Left lung (tissue), 4 donors: ENCODE measurements at regions not wholly inside any gene's neighbourhood (a gene's known extent, or its start where the extent isn't known, plus 50 kb on each side); places are given as distances from the start of the nearest gene placed in this dataset.

ENCODE experiments used
- ATAC-seq: fragments of 200-7000 bp; cut with Tn5 transposase; one replicate; pipeline ENCODE4 v1.9.1; 2020; ENCODE audit warnings: moderate library complexity
- DNase-seq, 4 donors: peaks; one replicate each; pipeline ENCODE4 v3.0.0-alpha.2; 2013 to 2020
- H3K27ac ChIP-seq, 2 donors: fragments of 200-600 bp; sonication (generic) in 1 of 2; one replicate each; pipeline versions ENCODE4 v1.5.0 to v1.8.0; 2020 to 2021
- H3K27me3 ChIP-seq, 2 donors: fragments of 200-600 bp; sonication (generic) in 1 of 2; one replicate each; pipeline versions ENCODE4 v1.5.0 to v1.8.0; 2020 to 2021
- H3K36me3 ChIP-seq, 2 donors: fragments of 200-600 bp; sonication (generic) in 1 of 2; one replicate each; pipeline versions ENCODE4 v1.5.0 to v1.8.0; 2020 to 2021
- H3K4me1 ChIP-seq, 2 donors: fragments of 200-600 bp; one replicate each; pipeline ENCODE4 v1.8.0; 2021
- H3K4me3 ChIP-seq, 2 donors: fragments of 200-600 bp; sonication (generic) in 1 of 2; one replicate each; pipeline versions ENCODE4 v1.5.0 to v1.8.0; 2020 to 2021; ENCODE audit warnings: mild to moderate bottlenecking in 1 of 2
- H3K9me3 ChIP-seq, 2 donors: fragments of 200-600 bp; sonication (generic) in 1 of 2; one replicate each; pipeline versions ENCODE4 v1.5.0 to v1.8.0; 2020 to 2021
- intact Hi-C, 2 donors: fragments of 100-400 bp; cut with DNase I; formaldehyde crosslinking; loops; one replicate each; pipeline versions ENCODE4 v1.11.2 to v1.14.2; 2022
- TF ChIP-seq, protein P1 (sequence below), 2 donors: fragments of 200-600 bp; sonication (generic) in 1 of 2; IDR thresholded peaks; one replicate each; pipeline versions ENCODE4 v1.5.0 to v1.8.0; 2021; ENCODE audit warnings: antibody characterized with exemption in 2 of 2
- donor health status: DM: no; HTN: yes; CAD: no.
- donor health status: DM: no; HTN: no; CAD: no.

DNA sequence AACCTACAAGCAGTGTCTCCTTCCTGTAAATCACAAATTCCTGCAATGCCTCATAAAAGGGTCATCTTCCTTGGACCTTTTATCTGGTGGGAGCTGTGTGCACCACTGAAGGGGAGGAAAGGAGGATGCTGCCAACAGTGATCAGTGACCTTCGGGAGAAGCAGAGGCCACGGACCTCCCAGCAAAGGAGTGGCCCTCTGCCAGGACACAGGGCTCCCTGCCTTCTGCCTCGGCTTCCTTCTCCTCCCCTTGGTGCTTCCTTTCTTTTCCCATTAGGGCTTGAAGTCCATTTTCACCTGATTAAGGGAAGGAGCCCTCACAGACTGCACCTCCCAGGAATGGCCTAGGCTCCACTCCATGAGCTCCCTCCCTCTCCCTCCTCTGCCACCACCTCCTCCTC is 85.3 kb upstream of the ITGA6 start:
- H3K9me3 ChIP-seq = peaks cover 0 to 17% of the 10 kb centered on the region in 2 donors
- H3K4me1 ChIP-seq = peaks cover 3 to 9% of the 10 kb centered on the region in 2 donors
- no peaks in the 10 kb centered on the region for H3K36me3 ChIP-seq
- no peaks in the 10 kb centered on the region for H3K27me3 ChIP-seq
- DNase-seq (no peak), ATAC-seq (no peak)
- TF ChIP-seq, protein P1, sequence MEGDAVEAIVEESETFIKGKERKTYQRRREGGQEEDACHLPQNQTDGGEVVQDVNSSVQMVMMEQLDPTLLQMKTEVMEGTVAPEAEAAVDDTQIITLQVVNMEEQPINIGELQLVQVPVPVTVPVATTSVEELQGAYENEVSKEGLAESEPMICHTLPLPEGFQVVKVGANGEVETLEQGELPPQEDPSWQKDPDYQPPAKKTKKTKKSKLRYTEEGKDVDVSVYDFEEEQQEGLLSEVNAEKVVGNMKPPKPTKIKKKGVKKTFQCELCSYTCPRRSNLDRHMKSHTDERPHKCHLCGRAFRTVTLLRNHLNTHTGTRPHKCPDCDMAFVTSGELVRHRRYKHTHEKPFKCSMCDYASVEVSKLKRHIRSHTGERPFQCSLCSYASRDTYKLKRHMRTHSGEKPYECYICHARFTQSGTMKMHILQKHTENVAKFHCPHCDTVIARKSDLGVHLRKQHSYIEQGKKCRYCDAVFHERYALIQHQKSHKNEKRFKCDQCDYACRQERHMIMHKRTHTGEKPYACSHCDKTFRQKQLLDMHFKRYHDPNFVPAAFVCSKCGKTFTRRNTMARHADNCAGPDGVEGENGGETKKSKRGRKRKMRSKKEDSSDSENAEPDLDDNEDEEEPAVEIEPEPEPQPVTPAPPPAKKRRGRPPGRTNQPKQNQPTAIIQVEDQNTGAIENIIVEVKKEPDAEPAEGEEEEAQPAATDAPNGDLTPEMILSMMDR (IDR thresholded peaks at IDR 0.05) = no peak
- no peak overlapping the region for H3K4me3 ChIP-seq
- intact Hi-C loops = no loop called here
- H3K27ac ChIP-seq = peak overlapping the region in 1 of 2 donors; percentile 74

DNA sequence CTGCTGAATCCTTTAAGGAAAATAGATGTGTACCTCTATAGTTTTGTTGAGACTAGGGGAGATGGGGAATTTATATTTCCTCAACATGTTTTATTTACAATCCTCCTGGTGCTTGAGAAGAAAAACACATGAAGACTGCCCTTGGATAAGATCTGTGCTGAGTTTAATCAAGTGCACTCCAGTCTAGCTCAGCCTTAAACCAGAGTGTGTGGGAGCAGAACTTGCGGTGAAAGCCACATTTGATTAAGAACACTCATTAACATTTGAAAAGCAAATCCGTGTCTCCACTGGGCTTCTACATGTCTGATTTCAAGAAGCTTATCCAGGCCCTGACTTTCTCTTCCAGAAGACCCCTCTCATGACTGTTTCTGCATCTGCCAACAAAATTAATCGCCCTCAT is 84.8 kb upstream of the ITGA6 start:
- Histone ChIP-seq H3K27me3 (no peaks in the 10 kb centered on the region), H3K4me3 (no peak overlapping the region), H3K36me3 (no peaks in the 10 kb centered on the region), H3K4me1 (peaks cover 3 to 9% of the 10 kb centered on the region in 2 donors), H3K27ac (no peak overlapping the region), H3K9me3 (peaks cover 0 to 17% of the 10 kb centered on the region in 2 donors)
- TF ChIP-seq, protein P1 (IDR thresholded peaks at IDR 0.05) = no peak
- intact Hi-C loops = no loop called here
- no peak for DNase-seq
- peak; percentile 58 for ATAC-seq

GRCh38 chr2:172344159-172344558 is 83.2 kb upstream of the ITGA6 start:
- Histone ChIP-seq H3K27me3 (no peaks in the 10 kb centered on the region), H3K9me3 (peaks cover 0 to 17% of the 10 kb centered on the region in 2 donors), H3K4me3 (no peak overlapping the region), H3K36me3 (no peaks in the 10 kb centered on the region), H3K27ac (no peak overlapping the region), H3K4me1 (peaks cover 3 to 9% of the 10 kb centered on the region in 2 donors)
- DNase-seq (no peak), ATAC-seq (no peak)
- intact Hi-C loops = no loop called here
- TF ChIP-seq, protein P1 (IDR thresholded peaks at IDR 0.05) = no peak

DNA sequence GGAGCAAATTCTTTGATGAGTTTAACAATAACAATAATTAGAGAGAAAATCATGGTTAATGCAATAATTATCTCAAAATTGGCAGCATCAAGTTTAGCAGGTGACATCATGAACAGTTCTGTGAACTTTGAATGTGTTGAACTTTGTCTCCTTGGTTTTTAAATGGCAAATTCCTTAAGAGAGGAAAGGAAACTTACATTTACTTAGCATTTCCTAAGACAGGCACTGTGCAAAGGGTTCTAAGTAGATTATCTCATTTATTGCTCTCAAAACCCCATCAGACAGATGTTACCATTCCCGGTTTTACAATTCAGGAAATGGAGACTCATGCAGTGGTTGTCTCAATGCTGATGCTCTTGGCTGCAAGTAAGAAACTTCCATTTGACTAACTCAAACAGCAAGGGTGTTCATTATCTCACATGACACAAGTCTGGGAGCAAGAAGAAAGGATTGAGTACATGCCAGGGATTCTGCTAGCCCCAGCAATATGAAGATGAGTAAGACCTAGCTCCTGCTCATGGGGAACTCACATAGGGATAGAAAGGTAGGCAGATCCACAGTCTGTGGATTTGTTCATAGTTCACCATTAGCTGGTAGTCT is 81.3 kb upstream of the ITGA6 start:
- H3K27ac ChIP-seq = no peak overlapping the region

GRCh38 chr2:172348555-172349288 is 78.7 kb upstream of the ITGA6 start:
- no peak for ATAC-seq
- no peak for DNase-seq
- peaks cover 0 to 15% of the 10 kb centered on the region in 2 donors for H3K9me3 ChIP-seq
- TF ChIP-seq, protein P1 (IDR thresholded peaks at IDR 0.05) = no peak
- intact Hi-C loops = no loop called here
- no peaks in the 10 kb centered on the region for H3K27me3 ChIP-seq
- H3K4me3 ChIP-seq = no peak overlapping the region
- H3K36me3 ChIP-seq = no peaks in the 10 kb centered on the region
- no peaks in the 10 kb centered on the region for H3K4me1 ChIP-seq
- H3K27ac ChIP-seq = no peak overlapping the region

More for the DNA sequence above, 81.3 kb upstream of the ITGA6 start:
- H3K27me3 ChIP-seq = no peaks in the 10 kb centered on the region
- peaks cover 0 to 17% of the 10 kb centered on the region in 2 donors for H3K9me3 ChIP-seq
- H3K4me3 ChIP-seq = no peak overlapping the region
- H3K4me1 ChIP-seq = no peaks in the 10 kb centered on the region
- ATAC-seq (no peak), DNase-seq (no peak)
- no peaks in the 10 kb centered on the region for H3K36me3 ChIP-seq
- TF ChIP-seq, protein P1 (IDR thresholded peaks at IDR 0.05) = no peak
- intact Hi-C loops = no loop called here
